Prostate gland (tissue), 2 donors: ENCODE measurements at regions not wholly inside any gene's neighbourhood (a gene's known extent, or its start where the extent isn't known, plus 50 kb on each side); places are given as distances from the start of the nearest gene placed in this dataset.

Experiments used
- POLR2A ChIP-seq: fragments of 450-650 bp; IDR thresholded peaks from one replicate; pipeline ENCODE4 v1.6.1; 2016; ENCODE audit warnings: antibody characterized with exemption, mild to moderate bottlenecking
- TF ChIP-seq, protein P1 (sequence below), 4 experiments: fragments of 200-600 bp in 2 of 4; fragments of 450-650 bp in 2 of 4; sonication (generic) in 2 of 4; IDR thresholded peaks; 1 replicate in 3 of 4; 2 replicates in 1 of 4; pipeline ENCODE4 v1.5.1; 2016 to 2019; ENCODE audit warnings: antibody characterized with exemption in 4 of 4, mild to moderate bottlenecking in 2 of 4, moderate library complexity in 2 of 4

DNA sequence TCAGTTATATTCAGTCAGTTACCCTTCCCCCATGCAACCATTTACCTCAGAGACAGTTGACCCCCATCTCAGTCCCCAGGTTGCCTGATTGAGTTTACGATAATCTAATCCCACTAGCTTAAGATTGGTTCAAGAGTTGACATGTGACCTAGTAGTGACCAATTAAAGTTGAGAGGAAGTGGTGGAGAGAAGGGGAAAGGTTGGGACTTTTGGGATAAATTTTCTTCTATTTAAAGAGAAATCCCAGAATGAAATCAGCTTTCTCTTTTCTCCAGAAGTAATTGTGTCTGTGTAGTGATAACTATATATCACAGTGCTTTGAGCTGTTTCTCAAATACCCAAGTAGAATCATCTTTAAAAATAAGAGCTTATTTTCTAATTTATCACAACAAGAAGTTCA is 396.7 kb upstream of the CLINT1 start:
- TF ChIP-seq, protein P1, sequence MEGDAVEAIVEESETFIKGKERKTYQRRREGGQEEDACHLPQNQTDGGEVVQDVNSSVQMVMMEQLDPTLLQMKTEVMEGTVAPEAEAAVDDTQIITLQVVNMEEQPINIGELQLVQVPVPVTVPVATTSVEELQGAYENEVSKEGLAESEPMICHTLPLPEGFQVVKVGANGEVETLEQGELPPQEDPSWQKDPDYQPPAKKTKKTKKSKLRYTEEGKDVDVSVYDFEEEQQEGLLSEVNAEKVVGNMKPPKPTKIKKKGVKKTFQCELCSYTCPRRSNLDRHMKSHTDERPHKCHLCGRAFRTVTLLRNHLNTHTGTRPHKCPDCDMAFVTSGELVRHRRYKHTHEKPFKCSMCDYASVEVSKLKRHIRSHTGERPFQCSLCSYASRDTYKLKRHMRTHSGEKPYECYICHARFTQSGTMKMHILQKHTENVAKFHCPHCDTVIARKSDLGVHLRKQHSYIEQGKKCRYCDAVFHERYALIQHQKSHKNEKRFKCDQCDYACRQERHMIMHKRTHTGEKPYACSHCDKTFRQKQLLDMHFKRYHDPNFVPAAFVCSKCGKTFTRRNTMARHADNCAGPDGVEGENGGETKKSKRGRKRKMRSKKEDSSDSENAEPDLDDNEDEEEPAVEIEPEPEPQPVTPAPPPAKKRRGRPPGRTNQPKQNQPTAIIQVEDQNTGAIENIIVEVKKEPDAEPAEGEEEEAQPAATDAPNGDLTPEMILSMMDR (IDR thresholded peaks at IDR 0.05), result no peak
- TF ChIP-seq POLR2A, result no peak
